LHCN-M2 (cell line): ENCODE measurements at regions not wholly inside any gene's neighbourhood (a gene's known extent, or its start where the extent isn't known, plus 50 kb on each side); places are given as distances from the start of the nearest gene placed in this dataset.
A peak's percentile ranks its signal among the peaks of the same experiment; 100 is the strongest.
"Not testable (repeated sequence)": the region's sequence is repeated elsewhere in the genome, so short reads cannot be mapped to it uniquely, and the experiment has no call there.

Experiments
- DNase-seq: peaks from one replicate; pipeline ENCODE4 v3.0.0-alpha.2; 2012; ENCODE audit warnings: low read depth

GRCh38 chr17:72446118-72446517, 325.3 kb downstream of the SOX9 start:
- DNase-seq, result no peak

- no peak for DNase-seq
These were observed 325.9 kb downstream of the SOX9 start for GRCh38 chr17:72446525-72447250.

GRCh38 chr17:72447251-72447640, 326.4 kb downstream of the SOX9 start:
- no peak for DNase-seq

- no peak for DNase-seq
These were observed 327.2 kb downstream of the SOX9 start for GRCh38 chr17:72448019-72448418.

- DNase-seq, result no peak
These were observed 331.7 kb downstream of the SOX9 start for GRCh38 chr17:72452286-72453173.

GRCh38 chr17:72454342-72454741, 333.5 kb downstream of the SOX9 start:
- DNase-seq, result no peak

- DNase-seq, result no peak
These were observed 334.7 kb downstream of the SOX9 start for GRCh38 chr17:72455562-72455961.

- DNase-seq, result peak; percentile 59
These were observed 335.3 kb downstream of the SOX9 start for GRCh38 chr17:72456075-72456474.

GRCh38 chr17:72457712-72458111, 336.9 kb downstream of the SOX9 start:
- DNase-seq, result no peak

GRCh38 chr17:72458301-72458700, 337.5 kb downstream of the SOX9 start:
- DNase-seq, result no peak

- no peak for DNase-seq
These were observed 339.9 kb downstream of the SOX9 start for GRCh38 chr17:72460711-72461110.

- DNase-seq, result peak; percentile 38
These were observed 340.9 kb downstream of the SOX9 start for GRCh38 chr17:72461757-72462156.

GRCh38 chr17:72462407-72462806, 341.6 kb downstream of the SOX9 start:
- peak; percentile 8 for DNase-seq

GRCh38 chr17:72462814-72463213, 342.0 kb downstream of the SOX9 start:
- DNase-seq, result no peak

- DNase-seq, result no peak
These were observed 342.7 kb downstream of the SOX9 start for GRCh38 chr17:72463287-72464102.

- not testable (repeated sequence) for DNase-seq
These were observed 343.4 kb downstream of the SOX9 start for GRCh38 chr17:72464221-72464620.

GRCh38 chr17:72465191-72466024, 344.6 kb downstream of the SOX9 start:
- DNase-seq, result peak; percentile 87

GRCh38 chr17:72466199-72466598, 345.4 kb downstream of the SOX9 start:
- peak; percentile 65 for DNase-seq

- peak; percentile 10 for DNase-seq
These were observed 345.8 kb downstream of the SOX9 start for GRCh38 chr17:72466606-72467005.

- no peak for DNase-seq
These were observed 347.2 kb downstream of the SOX9 start for GRCh38 chr17:72467841-72468653.
